Frontal cortex (tissue), 3 donors: ENCODE measurements at regions not wholly inside any gene's neighbourhood (a gene's known extent, or its start where the extent isn't known, plus 50 kb on each side); places are given as distances from the start of the nearest gene placed in this dataset.

Source experiments
- DNase-seq, 2 donors: peaks; one replicate each; pipeline ENCODE4 v3.0.0; 2012; ENCODE audit warnings: low spot score in 2 of 2
- FAIRE-seq: peaks from 2 replicates; lab custom pipeline; 2012; peaks lifted over from hg19 to GRCh38; lab: Jason Lieb, UNC
- donor health status: control.
- donor health status: control.
- donor health status: control.

GRCh38 chr1:187408212-187409004 is 579.7 kb downstream of the PLA2G4A start:
- no peak for FAIRE-seq
- no peak for DNase-seq

- FAIRE-seq (no peak), DNase-seq (no peak)
Measured at GRCh38 chr1:187409341-187409740, 580.6 kb downstream of the PLA2G4A start.

- DNase-seq (no peak), FAIRE-seq (no peak)
Measured at GRCh38 chr1:187411118-187411517, 582.4 kb downstream of the PLA2G4A start.

GRCh38 chr1:187413405-187414169 is 584.8 kb downstream of the PLA2G4A start:
- no peak for FAIRE-seq

GRCh38 chr1:187415065-187415464 is 586.3 kb downstream of the PLA2G4A start:
- no peak for DNase-seq

More at GRCh38 chr1:187413405-187414169, 584.8 kb downstream of the PLA2G4A start:
- DNase-seq = no peak

GRCh38 chr1:187417520-187417919 is 588.8 kb downstream of the PLA2G4A start:
- no peak for DNase-seq
- FAIRE-seq = no peak

More at GRCh38 chr1:187415065-187415464, 586.3 kb downstream of the PLA2G4A start:
- no peak for FAIRE-seq

GRCh38 chr1:187433598-187433997 is 604.8 kb downstream of the PLA2G4A start:
- FAIRE-seq (no peak), DNase-seq (no peak)

GRCh38 chr1:187442603-187443002 is 613.9 kb downstream of the PLA2G4A start:
- no peak for FAIRE-seq

GRCh38 chr1:187443939-187444338 is 615.2 kb downstream of the PLA2G4A start:
- FAIRE-seq = no peak

More at GRCh38 chr1:187442603-187443002, 613.9 kb downstream of the PLA2G4A start:
- DNase-seq = no peak

GRCh38 chr1:187445066-187445465 is 616.3 kb downstream of the PLA2G4A start:
- no peak for FAIRE-seq
- no peak for DNase-seq

More at GRCh38 chr1:187443939-187444338, 615.2 kb downstream of the PLA2G4A start:
- no peak for DNase-seq

- FAIRE-seq = no peak
- DNase-seq = no peak
Measured at GRCh38 chr1:187451238-187451637, 622.5 kb downstream of the PLA2G4A start.

GRCh38 chr1:187454010-187454409 is 625.3 kb downstream of the PLA2G4A start:
- no peak for DNase-seq

GRCh38 chr1:187456446-187456845 is 627.7 kb downstream of the PLA2G4A start:
- FAIRE-seq = no peak
- no peak for DNase-seq

More at GRCh38 chr1:187454010-187454409, 625.3 kb downstream of the PLA2G4A start:
- no peak for FAIRE-seq

GRCh38 chr1:187460093-187460492 is 631.3 kb downstream of the PLA2G4A start:
- no peak for FAIRE-seq
- no peak for DNase-seq

- DNase-seq (no peak), FAIRE-seq (no peak)
Measured at GRCh38 chr1:187464320-187464719, 635.6 kb downstream of the PLA2G4A start.

GRCh38 chr1:187465441-187465840 is 636.7 kb downstream of the PLA2G4A start:
- no peak for DNase-seq
- FAIRE-seq = no peak

GRCh38 chr1:187469836-187470235 is 641.1 kb downstream of the PLA2G4A start:
- FAIRE-seq = no peak

GRCh38 chr1:187471555-187471954 is 642.8 kb downstream of the PLA2G4A start:
- no peak for FAIRE-seq
- no peak for DNase-seq

More at GRCh38 chr1:187469836-187470235, 641.1 kb downstream of the PLA2G4A start:
- no peak for DNase-seq

GRCh38 chr1:187474336-187474735 is 645.6 kb downstream of the PLA2G4A start:
- FAIRE-seq (no peak), DNase-seq (no peak)

GRCh38 chr1:187476671-187477070 is 647.9 kb downstream of the PLA2G4A start:
- no peak for FAIRE-seq
- DNase-seq = no peak

- DNase-seq (no peak), FAIRE-seq (no peak)
Measured at GRCh38 chr1:187477103-187477502, 648.4 kb downstream of the PLA2G4A start.
